ENCODE measurements at regions not wholly inside any gene's neighbourhood (a gene's known extent, or its start where the extent isn't known, plus 50 kb on each side); places are given as distances from the start of the nearest gene placed in this dataset.

GRCh38 chr2:15838481-15839090 lies 101.8 kb upstream of the MYCN start:
- no peak for TF ChIP-seq POLR2A (IDR thresholded peaks at IDR 0.05)
- no peak for TF ChIP-seq CTCF (IDR thresholded peaks at IDR 0.05)

Data from body of pancreas (tissue), 4 donors.